B cell (primary cell): ENCODE measurements at regions not wholly inside any gene's neighbourhood (a gene's known extent, or its start where the extent isn't known, plus 50 kb on each side); places are given as distances from the start of the nearest gene placed in this dataset.

Experiments
- ATAC-seq: fragments of 200-7000 bp; cut with Tn5 transposase; one replicate; pipeline ENCODE4 v1.10.0; 2021; ENCODE audit warnings: low read depth, mild to moderate bottlenecking, moderate number of reproducible peaks, moderate library complexity
- CTCF ChIA-PET: fragments of 350-600 bp; sonication (Branson Sonifier 250); formaldehyde crosslinking; loops from one replicate; lab custom pipeline; 2021; ENCODE audit warnings: antibody characterized with exemption, inconsistent platforms; lab: Charles Lee
- POLR2A ChIA-PET: fragments of 350-600 bp; sonication (Branson Sonifier 250); formaldehyde crosslinking; loops from one replicate; lab custom pipeline; 2021; ENCODE audit warnings: antibody characterized with exemption; lab: Charles Lee
- DNase-seq: peaks from one replicate; pipeline ENCODE4 v3.0.0; 2013
- H2AFZ ChIP-seq: 2 replicates; pipeline ENCODE4 v1.6.1; 2012; ENCODE audit warnings: mild to moderate bottlenecking, low read depth, low read length; ENCODE audit not compliant: insufficient read depth, poor library complexity, severe bottlenecking
- H3K27ac ChIP-seq, 2 donors: 1 replicate in 1 of 2; 2 replicates in 1 of 2; pipeline ENCODE4 v1.5.1; 2012 to 2013; ENCODE audit warnings: low read length in 2 of 2, mild to moderate bottlenecking in 2 of 2, moderate library complexity in 1 of 2
- H3K27me3 ChIP-seq, 4 experiments: fragments of 200-600 bp in 1 of 4; sonication (generic) in 1 of 4; replicated peaks in 1 of 4; 1 replicate in 2 of 4; 2 replicates in 2 of 4; pipeline versions ENCODE4 v1.6.1 to v1.7.0; 2013 to 2016; ENCODE audit warnings: low read length in 3 of 4, mild to moderate bottlenecking in 2 of 4, mixed read lengths in 1 of 4, moderate library complexity in 1 of 4; ENCODE audit not compliant: insufficient read depth in 4 of 4, control insufficient read depth in 3 of 4; ENCODE audit errors: control extremely low read depth in 1 of 4
- H3K36me3 ChIP-seq, 2 experiments: replicated peaks in 1 of 2; 1 replicate in 1 of 2; 2 replicates in 1 of 2; pipeline versions ENCODE4 v1.6.1 to v1.7.1; 2013; ENCODE audit warnings: low read length in 1 of 2; ENCODE audit not compliant: insufficient read depth in 2 of 2, control insufficient read depth in 1 of 2; ENCODE audit errors: control extremely low read depth in 1 of 2, extremely low read depth in 1 of 2
- H3K4me1 ChIP-seq, 2 donors: fragments of 200-600 bp in 1 of 2; sonication (generic) in 1 of 2; 1 replicate in 1 of 2; 2 replicates in 1 of 2; pipeline versions ENCODE4 v1.5.1 to v1.6.1; 2013 to 2017; ENCODE audit warnings: low read length in 2 of 2; ENCODE audit not compliant: control insufficient read depth in 2 of 2, insufficient read depth in 2 of 2
- H3K4me2 ChIP-seq: replicated peaks from 2 replicates; pipeline ENCODE3; 2012; ENCODE audit warnings: mild to moderate bottlenecking, low read depth, low read length; ENCODE audit not compliant: poor library complexity, severe bottlenecking
- H3K4me3 ChIP-seq, 5 experiments: fragments of 200-600 bp in 1 of 5; sonication (generic) in 1 of 5; 1 replicate in 3 of 5; 2 replicates in 2 of 5; pipeline versions ENCODE4 v1.5.1 to v1.7.0; 2011 to 2016; ENCODE audit warnings: low read length in 4 of 5, mild to moderate bottlenecking in 4 of 5, low read depth in 2 of 5, control low read depth in 1 of 5, moderate library complexity in 1 of 5; ENCODE audit not compliant: insufficient read depth in 1 of 5; ENCODE audit errors: control extremely low read depth in 1 of 5, extremely low read depth in 1 of 5
- H3K79me2 ChIP-seq: fragments of 200-600 bp; sonication (generic); one replicate; pipeline ENCODE4 v1.6.0; 2016; ENCODE audit warnings: low read length; ENCODE audit not compliant: control insufficient read depth, insufficient read depth
- H3K9ac ChIP-seq: fragments of 200-600 bp; sonication (generic); 2 replicates; pipeline ENCODE4 v1.6.1; 2017; ENCODE audit warnings: mild to moderate bottlenecking, low read length, moderate library complexity
- H3K9me3 ChIP-seq, 3 donors: one replicate each; pipeline versions ENCODE4 v1.6.1 to v1.7.1; 2013; ENCODE audit warnings: low read length in 2 of 3; ENCODE audit not compliant: control insufficient read depth in 2 of 3, insufficient read depth in 1 of 3; ENCODE audit errors: control extremely low read depth in 1 of 3
- H4K20me1 ChIP-seq: 2 replicates; pipeline ENCODE4 v1.6.0; 2012; ENCODE audit warnings: mild to moderate bottlenecking, low read length; ENCODE audit not compliant: insufficient read depth, control insufficient read depth, poor library complexity, severe bottlenecking
- H3K27ac Mint-ChIP-seq: one replicate; pipeline ENCODE4 v1.8.0; 2021; ENCODE audit warnings: mixed read lengths
- H3K27me3 Mint-ChIP-seq: one replicate; pipeline ENCODE4 v1.8.0; 2021; ENCODE audit warnings: mixed read lengths
- H3K4me1 Mint-ChIP-seq: one replicate; pipeline ENCODE4 v1.8.0; 2021; ENCODE audit warnings: mixed read lengths
- H3K4me3 Mint-ChIP-seq: one replicate; pipeline ENCODE4 v1.8.0; 2021; ENCODE audit warnings: mixed read lengths
- H3K9me3 Mint-ChIP-seq: one replicate; pipeline ENCODE4 v1.8.0; 2022; ENCODE audit warnings: mixed read lengths; ENCODE audit not compliant: insufficient read depth
- EZH2 ChIP-seq: IDR thresholded peaks from 2 replicates; pipeline ENCODE4 v1.6.1; 2012; ENCODE audit warnings: borderline replicate concordance, low read depth, mild to moderate bottlenecking, moderate library complexity, low read length; ENCODE audit not compliant: insufficient read depth, poor library complexity, severe bottlenecking
- WGBS: methylation state at CpG from one replicate; pipeline ENCODE4 v1.1.5; 2013; ENCODE audit warnings: missing lambda C conversion rate; ENCODE audit not compliant: insufficient coverage; 5-methylcytosine and 5-hydroxymethylcytosine counted together
- intact Hi-C: fragments of 100-400 bp; cut with micrococcal nuclease; formaldehyde crosslinking; loops from one replicate; pipeline ENCODE4 v1.10.0; 2022
- TF ChIP-seq, protein P1 (sequence below): fragments of 200-600 bp; IDR thresholded peaks from one replicate; pipeline ENCODE4 v1.8.0; 2022; ENCODE audit warnings: antibody characterized with exemption, mild to moderate bottlenecking

GRCh38 chr5:96264047-96264446 is 169.0 kb downstream of the PCSK1 start:
- Histone ChIP-seq H3K9ac (no peak overlapping the region), H3K79me2 (no peaks in the 10 kb centered on the region), H3K4me2 (no peak overlapping the region), H3K4me3 (no peak overlapping the region), H3K27ac (no peak overlapping the region), H3K36me3 (no peaks in the 10 kb centered on the region), H4K20me1 (no peaks in the 10 kb centered on the region), H3K4me1 (peaks cover 7 to 9% of the 10 kb centered on the region in 2 donors), H2AFZ (no peak overlapping the region), H3K9me3 (peaks cover 0 to 14% (median 0%) of the 10 kb centered on the region in 3 donors), H3K27me3 (no peaks in the 10 kb centered on the region)
- no peak for TF ChIP-seq EZH2
- TF ChIP-seq, protein P1, sequence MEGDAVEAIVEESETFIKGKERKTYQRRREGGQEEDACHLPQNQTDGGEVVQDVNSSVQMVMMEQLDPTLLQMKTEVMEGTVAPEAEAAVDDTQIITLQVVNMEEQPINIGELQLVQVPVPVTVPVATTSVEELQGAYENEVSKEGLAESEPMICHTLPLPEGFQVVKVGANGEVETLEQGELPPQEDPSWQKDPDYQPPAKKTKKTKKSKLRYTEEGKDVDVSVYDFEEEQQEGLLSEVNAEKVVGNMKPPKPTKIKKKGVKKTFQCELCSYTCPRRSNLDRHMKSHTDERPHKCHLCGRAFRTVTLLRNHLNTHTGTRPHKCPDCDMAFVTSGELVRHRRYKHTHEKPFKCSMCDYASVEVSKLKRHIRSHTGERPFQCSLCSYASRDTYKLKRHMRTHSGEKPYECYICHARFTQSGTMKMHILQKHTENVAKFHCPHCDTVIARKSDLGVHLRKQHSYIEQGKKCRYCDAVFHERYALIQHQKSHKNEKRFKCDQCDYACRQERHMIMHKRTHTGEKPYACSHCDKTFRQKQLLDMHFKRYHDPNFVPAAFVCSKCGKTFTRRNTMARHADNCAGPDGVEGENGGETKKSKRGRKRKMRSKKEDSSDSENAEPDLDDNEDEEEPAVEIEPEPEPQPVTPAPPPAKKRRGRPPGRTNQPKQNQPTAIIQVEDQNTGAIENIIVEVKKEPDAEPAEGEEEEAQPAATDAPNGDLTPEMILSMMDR, result no peak
- no peak overlapping the region for H3K27ac Mint-ChIP-seq
- intact Hi-C loops, result no loop called here
- CTCF ChIA-PET, result no interaction called here
- no peak overlapping the region for H3K4me3 Mint-ChIP-seq
- peaks cover 14% of the 10 kb centered on the region for H3K27me3 Mint-ChIP-seq
- no CpG with 5 or more reads among the region's 3 CpGs for WGBS
- ATAC-seq, result no peak
- POLR2A ChIA-PET, result no interaction called here
- H3K4me1 Mint-ChIP-seq, result peaks cover 10% of the 10 kb centered on the region
- peaks cover 18% of the 10 kb centered on the region for H3K9me3 Mint-ChIP-seq
- DNase-seq, result no peak

DNA sequence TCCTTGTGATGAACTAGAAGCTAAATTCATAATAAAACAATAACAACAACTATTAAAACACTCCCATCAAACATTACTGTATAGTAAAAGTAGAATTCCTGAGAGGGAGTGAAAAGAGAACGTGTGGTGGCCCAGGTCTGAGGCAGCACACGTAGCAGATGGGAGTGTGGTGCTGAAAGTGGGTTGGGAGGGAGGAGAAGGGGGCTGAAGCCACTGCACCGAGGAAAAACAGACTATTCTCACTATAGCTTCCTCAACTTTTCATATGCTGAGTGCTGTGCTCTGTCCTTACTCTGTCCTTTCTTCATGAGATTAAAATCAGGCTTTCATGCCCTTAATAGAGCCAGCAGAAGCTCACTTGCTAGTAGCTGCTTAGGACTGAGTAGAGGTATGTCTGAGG is 170.9 kb downstream of the PCSK1 start:
- ChIA-PET POLR2A (no interaction called here), CTCF (no interaction called here)
- Histone ChIP-seq H2AFZ (no peak overlapping the region), H3K4me2 (no peak overlapping the region), H3K9me3 (peaks cover 0 to 10% (median 0%) of the 10 kb centered on the region in 3 donors), H3K36me3 (no peaks in the 10 kb centered on the region), H4K20me1 (no peaks in the 10 kb centered on the region), H3K27me3 (no peaks in the 10 kb centered on the region), H3K9ac (no peak overlapping the region), H3K4me3 (no peak overlapping the region), H3K79me2 (no peaks in the 10 kb centered on the region), H3K27ac (no peak overlapping the region), H3K4me1 (peaks cover 7 to 9% of the 10 kb centered on the region in 2 donors)
- TF ChIP-seq EZH2, result no peak
- TF ChIP-seq, protein P1, result no peak
- Mint-ChIP-seq H3K4me3 (no peak overlapping the region), H3K9me3 (peaks cover 11% of the 10 kb centered on the region), H3K27me3 (peaks cover 11% of the 10 kb centered on the region), H3K27ac (no peak overlapping the region), H3K4me1 (peaks cover 13% of the 10 kb centered on the region)
- intact Hi-C loops, result no loop called here
- no CpG with 5 or more reads among the region's 3 CpGs for WGBS
- DNase-seq, result no peak
- no peak for ATAC-seq
